HG02973 (cell line): ENCODE measurements at regions not wholly inside any gene's neighbourhood (a gene's known extent, or its start where the extent isn't known, plus 50 kb on each side); places are given as distances from the start of the nearest gene placed in this dataset.
"Not testable (repeated sequence)": the region's sequence is repeated elsewhere in the genome, so short reads cannot be mapped to it uniquely, and the experiment has no call there.

Source experiments
- ATAC-seq: cut with Tn5 transposase; IDR thresholded peaks from one replicate; pipeline ENCODE4 v1.9.1; 2021; ENCODE audit warnings: moderate library complexity; ENCODE audit not compliant: unreplicated experiment

DNA sequence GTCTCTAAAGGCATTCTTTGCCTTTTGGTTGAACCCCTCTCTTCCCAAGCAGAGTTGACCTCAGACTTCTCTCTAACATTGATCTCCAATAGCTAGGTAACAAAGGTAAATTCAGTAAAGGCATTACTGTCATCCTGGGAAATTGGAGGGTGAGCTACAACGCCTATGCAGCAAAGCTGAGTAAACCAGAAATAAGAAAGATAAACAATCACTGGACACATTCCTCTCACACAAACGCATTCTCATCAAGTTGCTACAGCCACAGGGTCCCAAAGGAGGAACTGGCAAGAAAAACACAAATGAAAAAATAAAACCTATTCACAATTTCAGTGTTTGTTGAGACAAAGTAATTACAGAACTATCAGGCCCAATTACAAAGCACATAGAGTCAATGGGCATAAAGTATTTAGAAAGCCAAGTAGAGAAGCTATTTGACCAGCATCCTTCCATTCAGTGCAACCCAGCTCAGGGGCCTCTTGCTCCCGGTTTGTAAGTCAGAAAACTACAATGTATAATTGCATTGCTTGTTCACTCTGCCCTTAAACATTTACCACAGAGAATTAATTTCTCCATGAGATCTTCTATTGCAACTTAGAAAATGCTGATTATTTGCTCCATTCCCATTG is 967.7 kb downstream of the PCDH7 start:
- no peak for ATAC-seq

DNA sequence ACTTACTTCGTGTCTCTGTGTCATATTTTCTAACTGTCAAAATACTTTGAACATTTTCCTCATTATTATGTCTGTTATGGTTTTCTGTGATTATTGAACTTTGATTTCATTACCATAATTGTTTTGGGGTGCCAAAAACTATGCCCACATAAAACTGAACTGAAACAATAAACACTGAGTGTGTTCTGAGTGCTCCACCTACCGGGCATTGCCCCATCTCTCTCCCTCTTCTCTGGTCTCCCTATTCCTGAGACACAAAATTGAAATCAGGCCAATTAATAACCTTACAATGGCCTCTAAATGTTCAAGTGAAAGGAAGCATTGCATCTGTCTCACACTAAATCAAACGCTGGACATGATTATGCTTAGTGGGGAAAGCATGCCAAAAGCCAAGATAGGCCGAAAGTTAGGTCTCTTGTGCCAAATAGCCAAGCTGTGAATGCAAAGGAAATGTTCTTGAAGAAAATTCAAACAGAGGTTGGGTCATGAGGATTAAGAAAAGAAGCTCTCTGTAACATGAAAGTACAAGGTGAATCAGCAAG is 972.3 kb downstream of the PCDH7 start:
- ATAC-seq: no peak

GRCh38 chr4:31701256-31701655 is 981.1 kb downstream of the PCDH7 start:
- ATAC-seq: no peak

DNA sequence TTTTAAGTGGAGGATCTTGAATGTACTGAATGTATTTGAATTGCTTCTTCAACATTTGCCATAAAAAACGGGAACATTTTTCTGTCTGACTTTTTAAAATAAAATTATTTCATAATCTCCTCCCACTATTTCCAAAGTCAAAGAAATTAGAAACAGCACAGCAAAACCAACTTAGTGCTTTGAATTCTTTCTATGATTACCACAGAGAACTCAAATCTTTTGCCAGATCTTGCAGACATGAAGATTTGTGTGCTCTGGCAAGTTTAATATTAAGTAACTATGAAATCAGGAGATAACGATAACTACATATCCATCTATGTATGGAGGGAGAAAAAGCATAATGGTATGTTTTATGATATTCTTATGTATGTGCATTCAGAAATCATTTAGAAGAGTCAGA is 982.2 kb downstream of the PCDH7 start:
- no peak for ATAC-seq

GRCh38 chr4:31714238-31714637 is 994.1 kb downstream of the PCDH7 start:
- no peak for ATAC-seq

DNA sequence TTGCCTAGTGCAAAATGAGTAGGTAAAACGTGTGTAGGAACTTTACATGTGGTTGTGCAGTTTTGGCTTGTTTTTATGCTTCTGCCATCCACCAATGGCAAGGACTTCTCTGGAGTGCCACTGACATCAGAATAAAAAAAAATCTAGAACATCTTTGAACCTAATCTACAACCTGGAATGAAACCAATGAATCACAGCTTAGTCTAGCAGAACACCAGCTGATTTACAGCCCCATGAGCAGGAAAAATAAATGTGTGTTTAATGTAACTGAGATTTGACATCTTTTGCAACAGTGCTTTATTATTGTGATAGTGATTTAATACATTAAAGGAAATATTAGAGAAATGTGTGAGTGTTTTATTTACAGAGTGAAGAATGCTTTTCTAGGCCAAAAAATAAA is 995.1 kb downstream of the PCDH7 start:
- no peak for ATAC-seq

GRCh38 chr4:31727030-31727429 is 1006.9 kb downstream of the PCDH7 start:
- ATAC-seq: no peak

DNA sequence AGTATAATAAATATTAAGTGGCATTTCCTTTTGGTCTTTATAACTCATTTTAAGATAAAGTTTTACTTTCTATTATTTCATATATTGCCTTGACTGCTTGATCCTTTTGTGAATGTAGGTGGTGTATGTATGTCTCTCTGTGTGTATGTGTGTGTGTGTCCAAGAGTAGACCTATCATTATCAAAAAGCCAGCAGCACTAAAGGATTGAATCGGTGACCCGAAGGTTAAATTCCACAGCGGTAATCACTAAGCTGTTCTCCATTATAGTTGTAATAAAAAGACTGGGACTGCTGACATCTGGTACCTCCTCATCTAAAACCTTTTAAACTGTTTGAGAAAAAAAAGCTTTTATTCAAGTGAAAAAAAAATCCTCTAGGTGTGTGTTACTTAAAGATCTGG is 1014.8 kb downstream of the PCDH7 start:
- no peak for ATAC-seq

GRCh38 chr4:31737419-31737818 is 1017.2 kb downstream of the PCDH7 start:
- no peak for ATAC-seq

GRCh38 chr4:31741326-31741725 is 1021.2 kb downstream of the PCDH7 start:
- ATAC-seq: no peak

DNA sequence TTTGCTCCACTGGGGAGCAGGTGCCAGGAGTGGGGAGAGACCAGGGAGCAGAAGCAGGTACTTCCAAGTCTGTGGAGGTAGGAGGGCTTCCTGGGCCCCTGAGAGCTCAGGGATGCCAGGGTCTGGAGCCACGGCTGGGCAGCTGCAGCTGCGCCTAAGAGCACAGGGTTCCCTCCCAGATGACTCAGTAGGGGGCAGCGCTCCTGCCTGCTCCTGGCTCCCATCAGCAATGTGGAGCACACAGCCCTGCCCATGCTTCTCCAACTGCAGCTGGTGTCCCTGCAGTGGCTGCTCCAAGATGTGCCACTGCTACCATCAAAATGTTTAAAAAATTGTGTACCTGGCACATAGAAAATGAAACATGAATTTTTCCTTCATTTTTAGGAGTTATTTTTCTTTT is 1028.2 kb downstream of the PCDH7 start:
- ATAC-seq: no peak

GRCh38 chr4:31750581-31750980 is 1030.4 kb downstream of the PCDH7 start:
- ATAC-seq: not testable (repeated sequence)

GRCh38 chr4:31755751-31756150 is 1035.6 kb downstream of the PCDH7 start:
- ATAC-seq: no peak

DNA sequence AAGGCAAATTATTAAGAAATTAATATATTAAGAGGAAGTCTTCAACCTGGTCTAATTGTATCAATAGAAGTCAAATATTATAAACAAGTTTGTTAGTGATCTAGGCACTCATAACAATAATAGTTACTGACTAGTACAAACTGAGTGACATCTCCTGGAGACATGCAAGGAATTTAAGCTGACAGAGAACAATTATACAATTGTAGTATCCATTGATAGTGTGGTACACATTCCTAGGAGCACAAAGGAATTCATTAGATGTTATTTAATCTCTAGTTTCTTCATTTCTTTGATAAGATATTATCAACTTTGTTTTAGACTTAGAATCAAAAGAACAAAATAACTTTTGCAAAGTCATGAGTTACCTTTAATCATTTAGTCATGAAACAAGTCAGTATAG is 1048.6 kb downstream of the PCDH7 start:
- ATAC-seq: no peak

DNA sequence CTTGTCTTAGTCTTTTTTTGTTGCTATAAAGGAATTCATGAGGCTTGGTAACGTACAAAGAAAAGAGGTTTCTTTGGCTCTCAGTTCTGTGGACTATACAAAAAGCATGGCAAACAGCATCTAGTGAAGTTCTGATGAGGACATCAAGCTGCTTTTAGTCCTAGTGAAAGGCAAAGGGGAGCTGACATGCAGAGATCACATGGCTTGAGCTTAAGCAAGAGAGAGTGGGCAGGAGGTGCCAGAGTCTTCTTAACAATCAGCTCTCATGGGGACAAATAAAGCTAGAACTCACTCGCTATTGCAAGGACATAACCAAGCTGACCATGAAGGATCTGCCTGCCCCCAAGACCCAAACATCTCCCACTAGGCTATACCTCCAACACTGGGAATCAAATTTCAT is 1063.1 kb downstream of the PCDH7 start:
- ATAC-seq: no peak

GRCh38 chr4:31784558-31784957 is 1064.4 kb downstream of the PCDH7 start:
- no peak for ATAC-seq

DNA sequence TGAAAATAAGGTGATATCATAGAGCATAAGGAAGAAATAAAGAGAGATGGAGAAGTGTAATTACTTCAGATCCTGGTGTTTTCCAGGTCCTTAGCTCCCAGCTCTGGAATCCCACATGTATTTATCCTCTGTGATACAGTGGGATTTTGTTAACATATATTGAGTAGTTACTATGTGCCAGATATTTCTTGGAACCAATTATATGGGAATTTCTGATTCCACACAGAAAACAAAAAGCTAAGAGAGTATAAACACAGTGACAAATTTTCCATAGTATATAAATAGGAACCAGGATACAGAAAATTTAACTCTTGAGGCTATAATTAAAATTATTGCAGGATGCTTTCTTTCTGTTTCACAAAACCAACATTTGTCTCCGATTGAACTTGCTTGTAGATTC is 1067.5 kb downstream of the PCDH7 start:
- no peak for ATAC-seq

DNA sequence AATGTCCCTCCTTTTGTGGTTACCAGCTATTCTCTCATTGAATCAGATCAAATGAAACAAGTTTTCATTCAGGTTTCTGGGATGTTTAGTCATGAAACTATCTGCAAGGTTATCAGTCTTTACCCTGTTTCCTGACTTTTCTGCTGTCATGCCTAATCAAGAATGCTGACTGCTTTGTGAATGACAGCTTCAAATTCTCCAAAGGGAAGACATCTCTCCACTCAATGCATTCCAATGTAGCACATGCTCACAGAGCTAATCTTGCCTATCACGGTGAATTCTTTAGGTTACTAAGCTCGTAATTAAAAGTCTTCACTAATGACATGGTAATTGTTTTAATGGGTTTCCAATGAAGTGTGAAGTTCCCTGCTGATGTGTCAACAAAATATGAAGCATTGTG is 1068.5 kb downstream of the PCDH7 start:
- no peak for ATAC-seq

GRCh38 chr4:31791666-31792065 is 1071.5 kb downstream of the PCDH7 start:
- no peak for ATAC-seq

DNA sequence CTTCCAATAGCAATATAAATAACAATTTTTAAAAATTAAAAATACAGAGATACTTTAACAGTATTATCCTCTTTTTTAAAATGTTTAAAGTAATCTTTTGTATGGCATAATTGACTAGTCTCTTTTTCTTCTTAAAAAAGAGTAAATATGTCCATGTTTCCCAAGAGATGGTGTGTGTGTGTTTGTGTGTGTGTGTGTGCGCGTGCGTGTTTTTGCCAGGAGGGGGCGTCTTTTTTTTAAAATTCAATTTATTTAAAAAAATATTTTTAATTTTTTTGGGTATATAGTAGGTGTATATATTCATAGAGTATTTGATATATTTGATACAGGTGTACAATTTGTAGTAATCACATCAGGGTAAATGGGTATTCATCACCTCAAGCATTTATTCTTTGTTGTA is 1073.7 kb downstream of the PCDH7 start:
- ATAC-seq: no peak

- ATAC-seq: not testable (repeated sequence)
Observed at GRCh38 chr4:31797052-31797451, 1076.9 kb downstream of the PCDH7 start.

GRCh38 chr4:31803526-31804195 is 1083.5 kb downstream of the PCDH7 start:
- no peak for ATAC-seq

DNA sequence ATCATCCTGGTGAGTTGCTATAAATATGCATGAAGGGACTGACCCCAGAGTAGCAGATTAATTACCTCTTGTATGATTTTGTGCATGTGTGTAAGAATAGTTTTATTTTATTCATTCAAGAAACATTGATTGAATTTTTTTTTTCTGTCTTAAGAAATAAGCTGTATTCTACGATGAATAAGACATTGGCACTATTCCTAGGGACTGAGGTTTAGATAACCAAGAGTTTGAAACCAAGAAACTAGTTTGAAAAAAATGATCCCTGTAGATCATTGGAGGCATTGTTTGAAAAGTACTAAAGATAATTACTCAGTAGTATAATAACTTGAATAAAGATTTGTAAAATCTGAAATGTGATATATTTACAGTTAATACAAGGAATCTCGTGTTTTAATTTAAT is 1086.9 kb downstream of the PCDH7 start:
- no peak for ATAC-seq
